HG02943 (cell line): ENCODE measurements at regions not wholly inside any gene's neighbourhood (a gene's known extent, or its start where the extent isn't known, plus 50 kb on each side); places are given as distances from the start of the nearest gene placed in this dataset.
A peak's percentile ranks its signal among the peaks of the same experiment; 100 is the strongest.

Experiments used
- ATAC-seq: cut with Tn5 transposase; IDR thresholded peaks from one replicate; pipeline ENCODE4 v1.9.1; 2021; ENCODE audit warnings: mild to moderate bottlenecking, low read depth, moderate library complexity; ENCODE audit not compliant: unreplicated experiment

GRCh38 chr12:124461241-124461673, 106.2 kb downstream of the NCOR2 start:
- ATAC-seq, result no peak

- no peak for ATAC-seq
Observed at GRCh38 chr12:124460771-124461170, 106.6 kb downstream of the NCOR2 start.

- ATAC-seq, result no peak
Observed at GRCh38 chr12:124459852-124460645, 107.4 kb downstream of the NCOR2 start.

- ATAC-seq, result no peak
Observed at GRCh38 chr12:124458992-124459851, 108.2 kb downstream of the NCOR2 start.

- no peak for ATAC-seq
Observed at GRCh38 chr12:124458220-124458991, 109.0 kb downstream of the NCOR2 start.

GRCh38 chr12:124457287-124458219, 109.9 kb downstream of the NCOR2 start:
- no peak for ATAC-seq

GRCh38 chr12:124456652-124457152, 110.7 kb downstream of the NCOR2 start:
- ATAC-seq, result no peak

- ATAC-seq, result no peak
Observed at GRCh38 chr12:124456133-124456651, 111.2 kb downstream of the NCOR2 start.

GRCh38 chr12:124455336-124455735, 112.1 kb downstream of the NCOR2 start:
- no peak for ATAC-seq

GRCh38 chr12:124454735-124455134, 112.7 kb downstream of the NCOR2 start:
- no peak for ATAC-seq

- ATAC-seq, result no peak
Observed at GRCh38 chr12:124454352-124454725, 113.1 kb downstream of the NCOR2 start.

GRCh38 chr12:124453419-124454351, 113.7 kb downstream of the NCOR2 start:
- ATAC-seq, result peak; percentile 80

GRCh38 chr12:124452576-124453331, 114.7 kb downstream of the NCOR2 start:
- ATAC-seq, result no peak

GRCh38 chr12:124451637-124452243, 115.7 kb downstream of the NCOR2 start:
- no peak for ATAC-seq

- ATAC-seq, result no peak
Observed at GRCh38 chr12:124451016-124451415, 116.4 kb downstream of the NCOR2 start.

GRCh38 chr12:124450376-124450750, 117.0 kb downstream of the NCOR2 start:
- ATAC-seq, result no peak
